Uterus (tissue), 2 donors: ENCODE measurements at regions not wholly inside any gene's neighbourhood (a gene's known extent, or its start where the extent isn't known, plus 50 kb on each side); places are given as distances from the start of the nearest gene placed in this dataset.

Experiments used
- CTCF ChIP-seq, 4 experiments: fragments of 200-600 bp in 2 of 4; fragments of 450-650 bp in 2 of 4; sonication (generic) in 2 of 4; IDR thresholded peaks; one replicate each; pipeline ENCODE4 v1.5.1; 2016 to 2019; ENCODE audit warnings: antibody characterized with exemption in 4 of 4, mild to moderate bottlenecking in 2 of 4, moderate library complexity in 1 of 4
- POLR2A ChIP-seq, 2 donors: fragments of 450-650 bp; IDR thresholded peaks; one replicate each; pipeline ENCODE4 v1.6.1; 2016; ENCODE audit warnings: antibody characterized with exemption in 2 of 2, mild to moderate bottlenecking in 1 of 2, moderate library complexity in 1 of 2

- TF ChIP-seq CTCF (IDR thresholded peaks at IDR 0.05) (no peak), POLR2A (IDR thresholded peaks at IDR 0.05) (no peak)
Observed at GRCh38 chr15:89019436-89019835, 68.8 kb upstream of the ABHD2 start.
